Heart left ventricle (tissue), 16 donors: ENCODE measurements at regions not wholly inside any gene's neighbourhood (a gene's known extent, or its start where the extent isn't known, plus 50 kb on each side); places are given as distances from the start of the nearest gene placed in this dataset.
"Not testable (repeated sequence)": the region's sequence is repeated elsewhere in the genome, so short reads cannot be mapped to it uniquely, and the experiment has no call there.

Experiments used
- ATAC-seq, 4 donors: fragments of 200-7000 bp; cut with Tn5 transposase; one replicate each; pipeline ENCODE4 v1.9.1; 2020 to 2022; ENCODE audit warnings: moderate library complexity in 4 of 4, mild to moderate bottlenecking in 3 of 4, moderate number of reproducible peaks in 1 of 4
- DNase-seq, 5 donors: peaks; one replicate each; pipeline ENCODE4 v3.0.0-alpha.2; 2020
- H3K27ac ChIP-seq, 12 donors: fragments of 200-600 bp; sonication (generic) in 4 of 12; one replicate each; pipeline versions ENCODE4 v1.5.0 to v1.8.0; 2016 to 2022; ENCODE audit warnings: mild to moderate bottlenecking in 2 of 12
- H3K27me3 ChIP-seq, 9 donors: fragments of 200-600 bp; sonication (generic) in 2 of 9; one replicate each; pipeline versions ENCODE4 v1.5.1 to v1.8.0; 2016 to 2022; ENCODE audit warnings: mild to moderate bottlenecking in 3 of 9
- H3K36me3 ChIP-seq, 9 donors: fragments of 200-600 bp; sonication (generic) in 2 of 9; one replicate each; pipeline versions ENCODE4 v1.5.0 to v1.8.0; 2018 to 2022; ENCODE audit warnings: mild to moderate bottlenecking in 2 of 9
- H3K4me1 ChIP-seq, 12 donors: fragments of 200-600 bp; sonication (generic) in 4 of 12; one replicate each; pipeline versions ENCODE4 v1.5.0 to v1.8.0; 2016 to 2022; ENCODE audit warnings: mild to moderate bottlenecking in 3 of 12
- H3K4me3 ChIP-seq, 12 donors: fragments of 200-600 bp; sonication (generic) in 4 of 12; one replicate each; pipeline versions ENCODE4 v1.5.0 to v1.8.0; 2017 to 2022; ENCODE audit warnings: mild to moderate bottlenecking in 9 of 12, moderate library complexity in 4 of 12
- H3K9me3 ChIP-seq, 12 donors: fragments of 200-600 bp; sonication (generic) in 4 of 12; one replicate each; pipeline versions ENCODE4 v1.5.0 to v1.8.0; 2016 to 2022; ENCODE audit warnings: mild to moderate bottlenecking in 1 of 12
- CTCF ChIP-seq, 12 donors: fragments of 200-600 bp; sonication (generic) in 4 of 12; IDR thresholded peaks; one replicate each; pipeline versions ENCODE4 v1.5.0 to v1.8.0; 2018 to 2022; ENCODE audit warnings: antibody characterized with exemption in 12 of 12, mild to moderate bottlenecking in 5 of 12
- POLR2A ChIP-seq, 2 donors: fragments of 450-650 bp; IDR thresholded peaks; one replicate each; pipeline ENCODE4 v1.6.1; 2017; ENCODE audit warnings: antibody characterized with exemption in 2 of 2, mild to moderate bottlenecking in 2 of 2, moderate library complexity in 2 of 2
- WGBS, 4 donors: extraction: QIAGEN DNeasy Blood & Tissue Kit in 2 of 4; methylation state at CpG; one replicate each; pipeline versions ENCODE4 v1.1.5 to v1.1.7; 2013 to 2018; 5-methylcytosine and 5-hydroxymethylcytosine counted together
- intact Hi-C, 10 donors: fragments of 100-400 bp; cut with DNase I; formaldehyde crosslinking; loops; one replicate each; pipeline versions ENCODE4 v1.11.1 to v1.14.2; 2022
- donor health status: ischemic (EF 13 %, LVEDD 7.1; RV severe dilation, severe dysfunction).
- donor health status: healthy with polysubstance abuse.
- donor health status: DM: no; HTN: yes; CAD: no.
- donor health status: DM: no; HTN: no; CAD: no.
- donor health status: ischemic (EF 25% LVEDD 6.9; RV normal size, moderate dysfunction).
- donor health status: ischemic (EF 25% LVEDD 5.7; RV mildly dilated, moderate dysfunction).
- donor health status: healthy.
- donor health status: DM: yes; HTN: yes; CAD: no.
- donor health status: ischemic (EF 35%, LVEDD 5.7; RV mildly dilated, moderate dysfunction).
- donor health status: nonischemic (EF 11% LVEDD 7.7; RV severe dilation, severe dysfunction).
- donor health status: DM: yes; HTN: yes; CAD: no.
- donor health status: PGD.
- donor health status: ischemic (EF 29% LVEDD 5.4; RV normal size, mild dysfunction).
- donor health status: nonischemic (EF 23%, LVEDD 6.1; RV moderate dilation, normal function).

GRCh38 chr7:45430397-45430796, 143.8 kb upstream of the ADCY1 start:
- Histone ChIP-seq H3K36me3 (no peaks in the 10 kb centered on the region), H3K4me3 (no peak overlapping the region), H3K27ac (no peak overlapping the region), H3K4me1 (no peaks in the 10 kb centered on the region), H3K9me3 (no peaks in the 10 kb centered on the region), H3K27me3 (peaks cover 0 to 5% (median 0%) of the 10 kb centered on the region in 9 donors)
- DNase-seq = no peak
- WGBS, 4 donors = 81 to 91% (median 86%) methylated on average over 8 of the region's 8 CpGs
- intact Hi-C loops = no loop called here
- TF ChIP-seq POLR2A (IDR thresholded peaks at IDR 0.05) (no peak), CTCF (IDR thresholded peaks at IDR 0.05) (no peak)
- no peak for ATAC-seq

GRCh38 chr7:45434167-45434784, 139.9 kb upstream of the ADCY1 start:
- 75 to 84% (median 78%) methylated on average over 6 of the region's 6 CpGs for WGBS, 4 donors
- intact Hi-C loops = no loop called here
- no peak for ATAC-seq
- no peaks in the 10 kb centered on the region for H3K4me1 ChIP-seq
- no peak overlapping the region for H3K4me3 ChIP-seq
- H3K36me3 ChIP-seq = no peaks in the 10 kb centered on the region
- DNase-seq = no peak
- TF ChIP-seq CTCF (IDR thresholded peaks at IDR 0.05) = no peak
- no peak for TF ChIP-seq POLR2A (IDR thresholded peaks at IDR 0.05)
- no peak overlapping the region for H3K27ac ChIP-seq
- peaks cover 0 to 9% (median 0%) of the 10 kb centered on the region in 9 donors for H3K27me3 ChIP-seq
- H3K9me3 ChIP-seq = no peaks in the 10 kb centered on the region

- Histone ChIP-seq H3K9me3 (peaks cover 0 to 7% (median 0%) of the 10 kb centered on the region in 12 donors), H3K27me3 (peaks cover 0 to 9% (median 0%) of the 10 kb centered on the region in 9 donors), H3K4me3 (no peak overlapping the region), H3K36me3 (no peaks in the 10 kb centered on the region), H3K4me1 (no peaks in the 10 kb centered on the region), H3K27ac (no peak overlapping the region)
- 58 to 80% (median 72%) methylated on average over 3 of the region's 3 CpGs for WGBS, 4 donors
- DNase-seq = no peak
- ATAC-seq = no peak
- TF ChIP-seq POLR2A (IDR thresholded peaks at IDR 0.05) (no peak), CTCF (IDR thresholded peaks at IDR 0.05) (no peak)
- intact Hi-C loops = no loop called here
These were observed 139.0 kb upstream of the ADCY1 start for GRCh38 chr7:45435131-45435530.

DNA sequence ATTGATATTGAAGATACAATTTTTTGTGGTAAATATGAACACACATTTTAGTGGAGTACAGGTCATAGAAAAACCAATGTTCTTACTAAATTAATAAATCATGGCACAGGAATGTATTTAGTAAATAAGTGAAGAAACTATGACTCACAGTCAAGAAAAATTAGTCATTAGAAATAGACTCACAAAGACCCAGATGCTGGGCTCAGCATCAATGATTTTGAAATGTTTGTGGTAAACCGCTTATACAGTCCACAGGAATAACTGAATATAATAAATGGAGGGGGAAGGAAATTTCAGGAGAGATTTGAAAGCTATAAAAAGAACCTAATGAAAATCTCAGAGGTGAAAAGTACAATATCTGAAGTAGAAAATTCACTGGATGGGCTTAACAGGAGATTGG, 138.3 kb upstream of the ADCY1 start:
- DNase-seq (no peak), ATAC-seq (peak in 1 of 4 donors; percentile 42)
- no peak overlapping the region for H3K27ac ChIP-seq
- H3K27me3 ChIP-seq = peaks cover 0 to 9% (median 0%) of the 10 kb centered on the region in 9 donors
- peaks cover 0 to 8% (median 0%) of the 10 kb centered on the region in 12 donors for H3K9me3 ChIP-seq
- no peaks in the 10 kb centered on the region for H3K4me1 ChIP-seq
- 84 to 93% (median 88%) methylated on average over 1 of the region's 1 CpG for WGBS, 4 donors
- no peak for TF ChIP-seq CTCF (IDR thresholded peaks at IDR 0.05)
- TF ChIP-seq POLR2A (IDR thresholded peaks at IDR 0.05) = no peak
- intact Hi-C loops = no loop called here
- H3K36me3 ChIP-seq = no peaks in the 10 kb centered on the region
- no peak overlapping the region for H3K4me3 ChIP-seq

DNA sequence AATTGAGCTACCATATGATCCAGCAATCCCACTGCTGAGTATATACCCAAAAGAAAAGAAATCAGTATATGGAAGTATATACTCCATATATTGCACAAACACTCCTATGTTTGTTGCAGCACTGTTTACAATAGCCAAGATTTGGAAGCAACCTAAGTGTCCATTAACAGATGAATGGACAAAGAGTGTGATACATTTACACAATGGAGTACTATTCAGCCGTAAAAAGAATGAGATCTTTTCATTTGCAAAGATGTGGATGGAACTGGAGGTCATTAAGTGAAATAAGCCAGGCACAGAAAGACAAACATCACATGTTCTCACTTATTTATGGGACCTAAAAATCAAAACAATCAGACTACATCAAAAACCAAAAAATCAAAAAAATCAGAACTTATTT, 133.4 kb upstream of the ADCY1 start:
- H3K9me3 ChIP-seq, H3K36me3 ChIP-seq, H3K27ac ChIP-seq, H3K4me1 ChIP-seq, ATAC-seq, H3K4me3 ChIP-seq, intact Hi-C loops, H3K27me3 ChIP-seq, DNase-seq: not testable (repeated sequence)
- WGBS, 4 donors = 76 to 93% (median 88%) methylated on average over 1 of the region's 1 CpG
